Stimulated activated naive CD8-positive, alpha-beta T cell treated with anti-CD3 and anti-CD28 coated beads, Interleukin-15, Interleukin-2, amounts not matched to agents 100 U/mL and 50 U/mL, for 24 hours (primary cell): ENCODE measurements at regions not wholly inside any gene's neighbourhood (a gene's known extent, or its start where the extent isn't known, plus 50 kb on each side); places are given as distances from the start of the nearest gene placed in this dataset.
"Not testable (repeated sequence)": the region's sequence is repeated elsewhere in the genome, so short reads cannot be mapped to it uniquely, and the experiment has no call there.

Experiments used
- ATAC-seq: fragments of 150-1000 bp; cut with Tn5 transposase; one replicate; pipeline ENCODE4 v1.10.0; 2021
- DNase-seq: peaks from one replicate; pipeline ENCODE4 v3.0.0; 2021

- not testable (repeated sequence) for ATAC-seq, DNase-seq
Measured at GRCh38 chr21:19119259-19119658, 715.7 kb upstream of the TMPRSS15 start.

GRCh38 chr21:19120591-19120990 is 717.0 kb upstream of the TMPRSS15 start:
- DNase-seq (no peak), ATAC-seq (no peak)

GRCh38 chr21:19122356-19122755 is 718.8 kb upstream of the TMPRSS15 start:
- ATAC-seq (no peak), DNase-seq (no peak)

- DNase-seq (no peak), ATAC-seq (no peak)
Measured at GRCh38 chr21:19123053-19123452, 719.5 kb upstream of the TMPRSS15 start.

GRCh38 chr21:19123525-19123924 is 719.9 kb upstream of the TMPRSS15 start:
- ATAC-seq: no peak
- DNase-seq: no peak

GRCh38 chr21:19124691-19125090 is 721.1 kb upstream of the TMPRSS15 start:
- ATAC-seq (no peak), DNase-seq (no peak)

- no peak for DNase-seq
- no peak for ATAC-seq
Measured at GRCh38 chr21:19130379-19131028, 726.9 kb upstream of the TMPRSS15 start.

- ATAC-seq: no peak
- no peak for DNase-seq
Measured at GRCh38 chr21:19141511-19141910, 737.9 kb upstream of the TMPRSS15 start.

GRCh38 chr21:19145682-19146293 is 742.2 kb upstream of the TMPRSS15 start:
- no peak for ATAC-seq
- no peak for DNase-seq

- DNase-seq (no peak), ATAC-seq (no peak)
Measured at GRCh38 chr21:19148056-19148455, 744.5 kb upstream of the TMPRSS15 start.

GRCh38 chr21:19171585-19171984 is 768.0 kb upstream of the TMPRSS15 start:
- DNase-seq: no peak

GRCh38 chr21:19181604-19182140 is 778.1 kb upstream of the TMPRSS15 start:
- ATAC-seq (no peak), DNase-seq (no peak)

More at GRCh38 chr21:19171585-19171984, 768.0 kb upstream of the TMPRSS15 start:
- ATAC-seq: no peak

GRCh38 chr21:19197950-19198349 is 794.4 kb upstream of the TMPRSS15 start:
- no peak for DNase-seq

GRCh38 chr21:19198801-19199200 is 795.2 kb upstream of the TMPRSS15 start:
- DNase-seq: no peak
- no peak for ATAC-seq

More at GRCh38 chr21:19197950-19198349, 794.4 kb upstream of the TMPRSS15 start:
- ATAC-seq: no peak

- no peak for DNase-seq
- ATAC-seq: no peak
Measured at GRCh38 chr21:19218163-19218562, 814.6 kb upstream of the TMPRSS15 start.

- ATAC-seq: no peak
- no peak for DNase-seq
Measured at GRCh38 chr21:19224090-19224489, 820.5 kb upstream of the TMPRSS15 start.

GRCh38 chr21:19228226-19228625 is 824.6 kb upstream of the TMPRSS15 start:
- ATAC-seq (no peak), DNase-seq (no peak)

- DNase-seq, ATAC-seq: not testable (repeated sequence)
Measured at GRCh38 chr21:19233841-19234240, 830.3 kb upstream of the TMPRSS15 start.

- DNase-seq: no peak
- no peak for ATAC-seq
Measured at GRCh38 chr21:19236209-19236608, 832.6 kb upstream of the TMPRSS15 start.

GRCh38 chr21:19237608-19238007 is 834.0 kb upstream of the TMPRSS15 start:
- no peak for ATAC-seq

GRCh38 chr21:19239696-19240095 is 836.1 kb upstream of the TMPRSS15 start:
- DNase-seq: no peak
- no peak for ATAC-seq

More at GRCh38 chr21:19237608-19238007, 834.0 kb upstream of the TMPRSS15 start:
- no peak for DNase-seq

- ATAC-seq (no peak), DNase-seq (no peak)
Measured at GRCh38 chr21:19244502-19245187, 841.1 kb upstream of the TMPRSS15 start.

GRCh38 chr21:19245188-19245580 is 841.6 kb upstream of the TMPRSS15 start:
- ATAC-seq (no peak), DNase-seq (no peak)
